ENCODE measurements at regions not wholly inside any gene's neighbourhood (a gene's known extent, or its start where the extent isn't known, plus 50 kb on each side); places are given as distances from the start of the nearest gene placed in this dataset.

- no peak overlapping the region for H3K27ac ChIP-seq (ENCODE audit: insufficient read depth, low read length)
- H3K79me2 ChIP-seq (ENCODE audit: control insufficient read depth, insufficient read depth, low read length), result no peaks in the 10 kb centered on the region
- no peaks in the 10 kb centered on the region for H3K27me3 ChIP-seq (ENCODE audit: control insufficient read depth, insufficient read depth, low read length)
- H3K36me3 ChIP-seq (ENCODE audit: control insufficient read depth, insufficient read depth, low read length), result no peaks in the 10 kb centered on the region
- no peaks in the 10 kb centered on the region for H3K4me1 ChIP-seq (ENCODE audit: control insufficient read depth, extremely low read depth, insufficient read depth, low read length)
- H2AFZ ChIP-seq (ENCODE audit: low read length), result no peak overlapping the region
- H3K9ac ChIP-seq (ENCODE audit: insufficient read depth, low read length), result no peak overlapping the region
- TF ChIP-seq CTCF (conservative IDR thresholded peaks at IDR 0.05 in 1 of 2, IDR thresholded peaks at IDR 0.05 in 1 of 2; ENCODE audit: low read depth in 1 of 2, low read length in 2 of 2) (no peak), EZH2 (IDR thresholded peaks at IDR 0.05; ENCODE audit: low read length, missing control alignments) (no peak)
- peak in 1 of 2 donors; percentile 55 for DNase-seq (ENCODE audit: low read depth in 2 of 2)
- H3K4me2 ChIP-seq (ENCODE audit: extremely low read depth, insufficient read depth, low read length), result no peak overlapping the region
- H3K4me3 ChIP-seq (replicated peaks in 1 of 4; ENCODE audit: control extremely low read depth in 1 of 4, insufficient read depth in 1 of 4, low read depth in 3 of 4, low read length in 4 of 4), result no peak overlapping the region
- no peaks in the 10 kb centered on the region for H3K9me3 ChIP-seq (ENCODE audit: control insufficient read depth, insufficient read depth, low read depth, low read length)
- no peaks in the 10 kb centered on the region for H4K20me1 ChIP-seq (ENCODE audit: control insufficient read depth, extremely low read depth, insufficient read depth, low read length)
Observed at GRCh38 chr2:185245806-185246205, 492.8 kb upstream of the FSIP2 start.

- DNase-seq (ENCODE audit: low read depth in 2 of 2), result no peak
- Histone ChIP-seq H3K9me3 (ENCODE audit: control insufficient read depth, insufficient read depth, low read depth, low read length) (no peaks in the 10 kb centered on the region), H3K36me3 (ENCODE audit: control insufficient read depth, insufficient read depth, low read length) (no peaks in the 10 kb centered on the region), H3K27me3 (ENCODE audit: control insufficient read depth, insufficient read depth, low read length) (no peaks in the 10 kb centered on the region), H3K9ac (ENCODE audit: insufficient read depth, low read length) (no peak overlapping the region), H2AFZ (ENCODE audit: low read length) (no peak overlapping the region), H3K4me3 (replicated peaks in 1 of 4; ENCODE audit: control extremely low read depth in 1 of 4, insufficient read depth in 1 of 4, low read depth in 3 of 4, low read length in 4 of 4) (no peak overlapping the region), H3K4me2 (ENCODE audit: extremely low read depth, insufficient read depth, low read length) (no peak overlapping the region), H3K4me1 (ENCODE audit: control insufficient read depth, extremely low read depth, insufficient read depth, low read length) (no peaks in the 10 kb centered on the region), H3K79me2 (ENCODE audit: control insufficient read depth, insufficient read depth, low read length) (no peaks in the 10 kb centered on the region), H3K27ac (ENCODE audit: insufficient read depth, low read length) (no peak overlapping the region), H4K20me1 (ENCODE audit: control insufficient read depth, extremely low read depth, insufficient read depth, low read length) (no peaks in the 10 kb centered on the region)
- TF ChIP-seq EZH2 (IDR thresholded peaks at IDR 0.05; ENCODE audit: low read length, missing control alignments) (no peak), CTCF (conservative IDR thresholded peaks at IDR 0.05 in 1 of 2, IDR thresholded peaks at IDR 0.05 in 1 of 2; ENCODE audit: low read depth in 1 of 2, low read length in 2 of 2) (no peak)
Observed at GRCh38 chr2:185246717-185247116, 491.9 kb upstream of the FSIP2 start.

GRCh38 chr2:185255566-185255965 lies 483.0 kb upstream of the FSIP2 start:
- H3K4me3 ChIP-seq (replicated peaks in 1 of 4; ENCODE audit: control extremely low read depth in 1 of 4, insufficient read depth in 1 of 4, low read depth in 3 of 4, low read length in 4 of 4), result no peak overlapping the region
- no peaks in the 10 kb centered on the region for H3K27me3 ChIP-seq (ENCODE audit: control insufficient read depth, insufficient read depth, low read length)
- no peak overlapping the region for H3K4me2 ChIP-seq (ENCODE audit: extremely low read depth, insufficient read depth, low read length)
- H3K27ac ChIP-seq (ENCODE audit: insufficient read depth, low read length), result no peak overlapping the region
- TF ChIP-seq CTCF (conservative IDR thresholded peaks at IDR 0.05 in 1 of 2, IDR thresholded peaks at IDR 0.05 in 1 of 2; ENCODE audit: low read depth in 1 of 2, low read length in 2 of 2) (no peak), EZH2 (IDR thresholded peaks at IDR 0.05; ENCODE audit: low read length, missing control alignments) (no peak)
- no peaks in the 10 kb centered on the region for H3K9me3 ChIP-seq (ENCODE audit: control insufficient read depth, insufficient read depth, low read depth, low read length)
- H3K4me1 ChIP-seq (ENCODE audit: control insufficient read depth, extremely low read depth, insufficient read depth, low read length), result no peaks in the 10 kb centered on the region
- H2AFZ ChIP-seq (ENCODE audit: low read length), result no peak overlapping the region
- no peaks in the 10 kb centered on the region for H4K20me1 ChIP-seq (ENCODE audit: control insufficient read depth, extremely low read depth, insufficient read depth, low read length)
- H3K9ac ChIP-seq (ENCODE audit: insufficient read depth, low read length), result no peak overlapping the region
- H3K36me3 ChIP-seq (ENCODE audit: control insufficient read depth, insufficient read depth, low read length), result no peaks in the 10 kb centered on the region
- no peaks in the 10 kb centered on the region for H3K79me2 ChIP-seq (ENCODE audit: control insufficient read depth, insufficient read depth, low read length)
- peak; percentile 6 to 25 for DNase-seq (ENCODE audit: low read depth in 2 of 2)
